Loucy (cell line): ENCODE measurements at regions not wholly inside any gene's neighbourhood (a gene's known extent, or its start where the extent isn't known, plus 50 kb on each side); places are given as distances from the start of the nearest gene placed in this dataset.
"Not testable (repeated sequence)": the region's sequence is repeated elsewhere in the genome, so short reads cannot be mapped to it uniquely, and the experiment has no call there.

Experiments used
- H2AFZ ChIP-seq: fragments of 200-600 bp; sonication (generic); 2 replicates; pipeline ENCODE4 v1.6.0; 2016; ENCODE audit warnings: antibody characterized with exemption, mild to moderate bottlenecking, low read length, moderate library complexity
- H3F3A ChIP-seq: fragments of 200-600 bp; 2 replicates; pipeline ENCODE4 v1.6.0; 2016; ENCODE audit warnings: antibody characterized with exemption, low read depth, mild to moderate bottlenecking
- H3K27me3 ChIP-seq: fragments of 200-600 bp; sonication (generic); 2 replicates; pipeline ENCODE4 v1.6.1; 2014; ENCODE audit warnings: low read length, mild to moderate bottlenecking; ENCODE audit not compliant: insufficient read depth, poor library complexity, severe bottlenecking
- H3K36me3 ChIP-seq: fragments of 200-600 bp; sonication (generic); 2 replicates; pipeline ENCODE4 v1.6.1; 2016; ENCODE audit warnings: low read length; ENCODE audit not compliant: insufficient read depth
- H3K4me1 ChIP-seq: fragments of 200-600 bp; sonication (generic); 2 replicates; pipeline ENCODE4 v1.5.1; 2014; ENCODE audit warnings: low read length, mild to moderate bottlenecking; ENCODE audit not compliant: insufficient read depth, poor library complexity, severe bottlenecking
- H3K4me2 ChIP-seq: fragments of 200-600 bp; sonication (generic); 2 replicates; pipeline ENCODE4 v1.6.0; 2014; ENCODE audit warnings: antibody characterized with exemption, low read length, low read depth, mild to moderate bottlenecking; ENCODE audit not compliant: poor library complexity, severe bottlenecking
- H3K4me3 ChIP-seq: fragments of 200-600 bp; sonication (generic); 2 replicates; pipeline ENCODE4 v1.5.1; 2014; ENCODE audit warnings: low read length, mild to moderate bottlenecking, mixed read lengths; ENCODE audit not compliant: poor library complexity, severe bottlenecking
- H3K79me2 ChIP-seq: fragments of 200-600 bp; sonication (generic); 2 replicates; pipeline ENCODE4 v1.6.1; 2014; ENCODE audit warnings: low read length; ENCODE audit not compliant: insufficient read depth
- H3K9ac ChIP-seq: fragments of 200-600 bp; sonication (generic); 2 replicates; pipeline ENCODE4 v1.6.0; 2014; ENCODE audit warnings: mild to moderate bottlenecking, low read depth, low read length, moderate library complexity; ENCODE audit not compliant: poor library complexity, severe bottlenecking
- H3K9me2 ChIP-seq: fragments of 200-600 bp; sonication (generic); replicated peaks from 2 replicates; pipeline ENCODE4 v1.6.1; 2016; ENCODE audit warnings: low read depth, low read length, mixed read lengths
- H3K9me3 ChIP-seq: fragments of 200-600 bp; sonication (generic); 2 replicates; pipeline ENCODE4 v1.6.1; 2014; ENCODE audit warnings: mild to moderate bottlenecking, antibody characterized with exemption, low read length, low read depth; ENCODE audit not compliant: insufficient read depth
- H4K20me1 ChIP-seq: fragments of 200-600 bp; sonication (generic); 2 replicates; pipeline ENCODE4 v1.6.0; 2014; ENCODE audit warnings: antibody characterized with exemption, low read length, mild to moderate bottlenecking; ENCODE audit not compliant: insufficient read depth, poor library complexity, severe bottlenecking
- EZH2phosphoT487 ChIP-seq: fragments of 200-600 bp; IDR thresholded peaks from 2 replicates; pipeline ENCODE4 v1.6.1; 2018; ENCODE audit warnings: antibody characterized with exemption, mild to moderate bottlenecking, moderate library complexity, borderline replicate concordance
- TF ChIP-seq, protein P1 (sequence below): fragments of 200-600 bp; sonication (generic); conservative IDR thresholded peaks from 2 replicates; pipeline ENCODE4 v1.5.1; 2014; ENCODE audit warnings: mild to moderate bottlenecking, antibody characterized with exemption, low read length

DNA sequence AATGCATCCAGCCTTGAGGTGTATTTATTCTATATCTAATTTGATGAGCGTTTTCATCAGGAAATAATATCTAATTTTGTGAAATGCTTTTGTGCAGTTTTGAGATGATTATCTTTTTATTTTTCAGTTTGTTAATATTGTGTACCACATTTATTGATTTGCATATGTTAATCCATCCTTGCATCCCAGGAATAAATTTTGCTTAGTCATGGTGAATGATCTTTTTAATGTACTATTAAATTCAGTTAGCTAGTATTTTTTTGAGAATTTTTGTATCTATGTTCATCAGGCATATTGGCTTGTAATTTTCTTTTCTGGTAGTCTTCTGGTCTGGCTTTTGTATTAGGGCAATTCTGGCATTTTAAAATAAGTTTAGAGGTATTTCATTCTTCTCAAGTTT is 697.5 kb upstream of the ADGRL4 start:
- TF ChIP-seq, protein P1, sequence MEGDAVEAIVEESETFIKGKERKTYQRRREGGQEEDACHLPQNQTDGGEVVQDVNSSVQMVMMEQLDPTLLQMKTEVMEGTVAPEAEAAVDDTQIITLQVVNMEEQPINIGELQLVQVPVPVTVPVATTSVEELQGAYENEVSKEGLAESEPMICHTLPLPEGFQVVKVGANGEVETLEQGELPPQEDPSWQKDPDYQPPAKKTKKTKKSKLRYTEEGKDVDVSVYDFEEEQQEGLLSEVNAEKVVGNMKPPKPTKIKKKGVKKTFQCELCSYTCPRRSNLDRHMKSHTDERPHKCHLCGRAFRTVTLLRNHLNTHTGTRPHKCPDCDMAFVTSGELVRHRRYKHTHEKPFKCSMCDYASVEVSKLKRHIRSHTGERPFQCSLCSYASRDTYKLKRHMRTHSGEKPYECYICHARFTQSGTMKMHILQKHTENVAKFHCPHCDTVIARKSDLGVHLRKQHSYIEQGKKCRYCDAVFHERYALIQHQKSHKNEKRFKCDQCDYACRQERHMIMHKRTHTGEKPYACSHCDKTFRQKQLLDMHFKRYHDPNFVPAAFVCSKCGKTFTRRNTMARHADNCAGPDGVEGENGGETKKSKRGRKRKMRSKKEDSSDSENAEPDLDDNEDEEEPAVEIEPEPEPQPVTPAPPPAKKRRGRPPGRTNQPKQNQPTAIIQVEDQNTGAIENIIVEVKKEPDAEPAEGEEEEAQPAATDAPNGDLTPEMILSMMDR = no peak
- no peak for TF ChIP-seq EZH2phosphoT487
- Histone ChIP-seq H3K4me3 (no peak overlapping the region), H3K9me2 (no peaks in the 10 kb centered on the region), H3F3A (no peaks in the 10 kb centered on the region), H3K9me3 (no peaks in the 10 kb centered on the region), H3K79me2 (no peaks in the 10 kb centered on the region), H3K4me1 (no peaks in the 10 kb centered on the region), H3K36me3 (no peaks in the 10 kb centered on the region), H3K4me2 (no peak overlapping the region), H3K27me3 (no peaks in the 10 kb centered on the region), H4K20me1 (no peaks in the 10 kb centered on the region), H2AFZ (no peak overlapping the region), H3K9ac (no peak overlapping the region)

DNA sequence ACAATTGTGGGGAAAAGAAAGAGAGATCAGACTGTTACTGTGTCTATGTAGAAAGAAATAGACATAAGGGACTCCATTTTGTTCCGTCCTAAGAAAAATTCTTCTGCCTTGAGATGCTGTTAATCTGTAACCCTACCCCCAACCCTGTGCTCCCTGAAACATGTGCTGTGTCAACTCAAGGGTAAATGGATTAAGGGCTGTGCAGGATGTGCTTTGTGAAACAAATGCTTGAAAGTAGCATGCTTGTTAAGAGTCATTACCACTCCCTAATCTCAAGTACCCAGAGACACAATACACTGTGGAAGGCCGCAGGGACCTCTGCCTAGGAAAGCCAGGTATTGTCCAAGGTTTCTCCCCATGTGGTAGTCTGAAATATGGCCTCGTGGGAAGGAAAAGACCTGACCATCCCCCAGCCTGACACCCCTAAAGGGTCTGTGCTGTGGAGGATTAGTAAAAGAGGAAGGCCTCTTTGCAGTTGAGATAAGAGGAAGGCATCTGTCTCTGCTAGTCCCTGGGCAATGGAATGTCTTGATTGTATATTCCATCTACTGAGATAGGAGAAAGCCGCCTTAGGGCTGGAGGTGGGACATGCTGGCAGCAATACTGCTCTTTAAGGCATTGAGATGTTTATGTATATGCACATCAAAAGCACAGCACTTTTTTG is 695.9 kb upstream of the ADGRL4 start:
- H3K4me2 ChIP-seq, H3K4me3 ChIP-seq, H3K27me3 ChIP-seq, H3K9ac ChIP-seq, H3F3A ChIP-seq, H3K79me2 ChIP-seq, H3K9me2 ChIP-seq, H3K9me3 ChIP-seq, H3K4me1 ChIP-seq, H2AFZ ChIP-seq, H4K20me1 ChIP-seq, H3K36me3 ChIP-seq: not testable (repeated sequence)

DNA sequence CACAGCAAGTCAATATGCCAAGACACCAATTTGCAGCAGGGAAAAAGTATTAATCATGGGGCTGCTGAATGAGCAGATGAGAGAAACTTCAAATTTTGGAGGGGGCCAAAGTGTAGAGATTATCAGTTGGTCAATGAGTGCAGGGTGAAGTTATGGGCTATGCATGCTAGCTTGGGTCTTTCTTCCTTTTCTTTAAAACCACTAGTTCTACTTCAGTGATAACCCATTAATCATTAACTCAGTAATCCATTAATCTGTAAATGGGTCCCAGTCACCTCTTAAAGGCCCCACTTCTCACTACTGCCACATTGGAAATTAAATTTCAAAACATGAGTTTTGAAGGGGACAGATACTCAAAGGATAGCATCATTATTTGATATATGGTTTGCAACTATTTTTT is 688.6 kb upstream of the ADGRL4 start:
- Histone ChIP-seq H3K36me3 (no peaks in the 10 kb centered on the region), H3K4me2 (no peak overlapping the region), H3K9me2 (no peaks in the 10 kb centered on the region), H2AFZ (no peak overlapping the region), H3K4me1 (no peaks in the 10 kb centered on the region), H3K79me2 (no peaks in the 10 kb centered on the region), H3K9me3 (no peaks in the 10 kb centered on the region), H4K20me1 (no peaks in the 10 kb centered on the region), H3K4me3 (no peak overlapping the region), H3K27me3 (no peaks in the 10 kb centered on the region), H3K9ac (no peak overlapping the region), H3F3A (no peaks in the 10 kb centered on the region)
- TF ChIP-seq, protein P1 = no peak
- TF ChIP-seq EZH2phosphoT487 = no peak

DNA sequence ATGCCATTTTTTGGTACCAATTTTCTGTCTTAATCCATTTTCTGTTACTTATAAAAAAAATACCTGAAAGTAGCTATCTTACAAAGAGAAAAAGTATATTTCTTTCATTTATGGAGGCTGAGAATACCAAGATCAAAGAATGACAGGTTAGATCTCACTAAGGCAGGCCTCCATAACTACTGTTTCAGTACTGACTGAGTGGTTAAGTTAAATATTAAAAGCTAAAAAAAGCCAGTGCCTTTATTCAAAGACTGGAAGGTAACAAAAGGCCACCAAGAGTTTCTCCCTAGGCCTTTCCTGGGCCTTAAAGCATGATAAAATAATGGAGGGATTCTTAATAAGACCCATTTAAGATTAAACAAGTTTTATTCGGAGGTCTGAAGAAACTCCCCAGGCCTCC is 687.7 kb upstream of the ADGRL4 start:
- no peaks in the 10 kb centered on the region for H3K36me3 ChIP-seq
- TF ChIP-seq, protein P1 = no peak
- no peak for TF ChIP-seq EZH2phosphoT487
- H3F3A ChIP-seq = no peaks in the 10 kb centered on the region
- no peaks in the 10 kb centered on the region for H3K4me1 ChIP-seq
- H2AFZ ChIP-seq = no peak overlapping the region
- H3K27me3 ChIP-seq = no peaks in the 10 kb centered on the region
- H3K9me3 ChIP-seq = no peaks in the 10 kb centered on the region
- no peak overlapping the region for H3K4me3 ChIP-seq
- H3K79me2 ChIP-seq = no peaks in the 10 kb centered on the region
- no peaks in the 10 kb centered on the region for H3K9me2 ChIP-seq
- no peaks in the 10 kb centered on the region for H4K20me1 ChIP-seq
- H3K4me2 ChIP-seq = no peak overlapping the region
- H3K9ac ChIP-seq = no peak overlapping the region
